ENCODE measurements at regions not wholly inside any gene's neighbourhood (a gene's known extent, or its start where the extent isn't known, plus 50 kb on each side); places are given as distances from the start of the nearest gene placed in this dataset.

- H3K27me3 ChIP-seq (ENCODE audit: control insufficient read depth, insufficient read depth, low read length): peaks cover 15% of the 10 kb centered on the region
Measured at GRCh38 chr11:120056301-120057027, 81.4 kb downstream of the TRIM29 start.

GRCh38 chr11:120055646-120056045 is 82.3 kb downstream of the TRIM29 start:
- TF ChIP-seq CTCF (IDR thresholded peaks at IDR 0.05; ENCODE audit: low read depth, low read length): no peak
- ChIA-PET POLR2A (no interaction called here), CTCF (interaction anchor here (0.6 kb wide), 1 partner anchor 195 kb away, joined by 3 read pairs; no protein-coding TSS in a partner anchor)
- Histone ChIP-seq H3K27me3 (ENCODE audit: control insufficient read depth, insufficient read depth, low read length) (peaks cover 12% of the 10 kb centered on the region), H3K27ac (ENCODE audit: low read depth, low read length) (no peak overlapping the region), H3K4me3 (ENCODE audit: low read depth, low read length) (no peak overlapping the region), H3K9me3 (ENCODE audit: control insufficient read depth, insufficient read depth, low read length) (no peaks in the 10 kb centered on the region)
- DNase-seq (ENCODE audit: low read depth, low spot score): no peak

More at GRCh38 chr11:120056301-120057027, 81.4 kb downstream of the TRIM29 start:
- ChIA-PET POLR2A (no interaction called here), CTCF (no interaction called here)
- no peaks in the 10 kb centered on the region for H3K9me3 ChIP-seq (ENCODE audit: control insufficient read depth, insufficient read depth, low read length)
- DNase-seq (ENCODE audit: low read depth, low spot score): no peak
- no peak for TF ChIP-seq CTCF (IDR thresholded peaks at IDR 0.05; ENCODE audit: low read depth, low read length)
- no peak overlapping the region for H3K27ac ChIP-seq (ENCODE audit: low read depth, low read length)
- H3K4me3 ChIP-seq (ENCODE audit: low read depth, low read length): no peak overlapping the region

- ChIA-PET CTCF (no interaction called here), POLR2A (no interaction called here)
- no peaks in the 10 kb centered on the region for H3K9me3 ChIP-seq (ENCODE audit: control insufficient read depth, insufficient read depth, low read length)
- TF ChIP-seq CTCF (IDR thresholded peaks at IDR 0.05; ENCODE audit: low read depth, low read length): no peak
- H3K4me3 ChIP-seq (ENCODE audit: low read depth, low read length): no peak overlapping the region
- H3K27ac ChIP-seq (ENCODE audit: low read depth, low read length): no peak overlapping the region
- no peak for DNase-seq (ENCODE audit: low read depth, low spot score)
- H3K27me3 ChIP-seq (ENCODE audit: control insufficient read depth, insufficient read depth, low read length): peaks cover 12% of the 10 kb centered on the region
Measured at GRCh38 chr11:120054753-120055045, 83.2 kb downstream of the TRIM29 start.

- Histone ChIP-seq H3K4me3 (ENCODE audit: low read depth, low read length) (no peak overlapping the region), H3K27me3 (ENCODE audit: control insufficient read depth, insufficient read depth, low read length) (peaks cover 12% of the 10 kb centered on the region), H3K27ac (ENCODE audit: low read depth, low read length) (no peak overlapping the region), H3K9me3 (ENCODE audit: control insufficient read depth, insufficient read depth, low read length) (no peaks in the 10 kb centered on the region)
- CTCF ChIA-PET: no interaction called here
- POLR2A ChIA-PET: no interaction called here
- DNase-seq (ENCODE audit: low read depth, low spot score): no peak
- TF ChIP-seq CTCF (IDR thresholded peaks at IDR 0.05; ENCODE audit: low read depth, low read length): no peak
Measured at GRCh38 chr11:120054016-120054752, 83.7 kb downstream of the TRIM29 start.

- TF ChIP-seq CTCF (IDR thresholded peaks at IDR 0.05; ENCODE audit: low read depth, low read length): no peak
- no peak for DNase-seq (ENCODE audit: low read depth, low spot score)
- Histone ChIP-seq H3K9me3 (ENCODE audit: control insufficient read depth, insufficient read depth, low read length) (peaks cover 3% of the 10 kb centered on the region), H3K4me3 (ENCODE audit: low read depth, low read length) (no peak overlapping the region), H3K27me3 (ENCODE audit: control insufficient read depth, insufficient read depth, low read length) (peaks cover 4% of the 10 kb centered on the region), H3K27ac (ENCODE audit: low read depth, low read length) (no peak overlapping the region)
- ChIA-PET CTCF (no interaction called here), POLR2A (no interaction called here)
Measured at GRCh38 chr11:120052196-120052775, 85.6 kb downstream of the TRIM29 start.
